ENCODE measurements at regions not wholly inside any gene's neighbourhood (a gene's known extent, or its start where the extent isn't known, plus 50 kb on each side); places are given as distances from the start of the nearest gene placed in this dataset.
"Not testable (repeated sequence)": the region's sequence is repeated elsewhere in the genome, so short reads cannot be mapped to it uniquely, and the experiment has no call there.

- no peak for DNase-seq (ENCODE audit: low read depth in 4 of 4, low spot score in 3 of 4)
Observed at GRCh38 chr3:76501315-76501714, 538.6 kb upstream of the ROBO2 start.

GRCh38 chr3:76502076-76502475 is 537.8 kb upstream of the ROBO2 start:
- DNase-seq (ENCODE audit: low read depth in 4 of 4, low spot score in 3 of 4) = no peak

GRCh38 chr3:76505202-76505845 is 534.6 kb upstream of the ROBO2 start:
- DNase-seq (ENCODE audit: low read depth in 4 of 4, low spot score in 3 of 4) = no peak

- DNase-seq (ENCODE audit: low read depth in 4 of 4, low spot score in 3 of 4) = no peak
Observed at GRCh38 chr3:76509179-76509830, 530.6 kb upstream of the ROBO2 start.

- no peak for DNase-seq (ENCODE audit: low read depth in 4 of 4, low spot score in 3 of 4)
Observed at GRCh38 chr3:76514836-76515235, 525.1 kb upstream of the ROBO2 start.

- DNase-seq (ENCODE audit: low read depth in 4 of 4, low spot score in 3 of 4) = no peak
Observed at GRCh38 chr3:76523337-76523736, 516.6 kb upstream of the ROBO2 start.

GRCh38 chr3:76525726-76526125 is 514.2 kb upstream of the ROBO2 start:
- no peak for DNase-seq (ENCODE audit: low read depth in 4 of 4, low spot score in 3 of 4)

- no peak for DNase-seq (ENCODE audit: low read depth in 4 of 4, low spot score in 3 of 4)
Observed at GRCh38 chr3:76527773-76528172, 512.1 kb upstream of the ROBO2 start.

- DNase-seq (ENCODE audit: low read depth in 4 of 4, low spot score in 3 of 4) = no peak
Observed at GRCh38 chr3:76532158-76532822, 507.6 kb upstream of the ROBO2 start.

- not testable (repeated sequence) for DNase-seq (ENCODE audit: low read depth in 4 of 4, low spot score in 3 of 4)
Observed at GRCh38 chr3:76533710-76534109, 506.2 kb upstream of the ROBO2 start.

- DNase-seq (ENCODE audit: low read depth in 4 of 4, low spot score in 3 of 4) = not testable (repeated sequence)
Observed at GRCh38 chr3:76537857-76538256, 502.0 kb upstream of the ROBO2 start.

- DNase-seq (ENCODE audit: low read depth in 4 of 4, low spot score in 3 of 4) = no peak
Observed at GRCh38 chr3:76547674-76548073, 492.2 kb upstream of the ROBO2 start.

GRCh38 chr3:76550522-76551201 is 489.2 kb upstream of the ROBO2 start:
- DNase-seq (ENCODE audit: low read depth in 4 of 4, low spot score in 3 of 4) = no peak

- no peak for DNase-seq (ENCODE audit: low read depth in 4 of 4, low spot score in 3 of 4)
Observed at GRCh38 chr3:76551739-76552138, 488.2 kb upstream of the ROBO2 start.

GRCh38 chr3:76552653-76553052 is 487.2 kb upstream of the ROBO2 start:
- DNase-seq (ENCODE audit: low read depth in 4 of 4, low spot score in 3 of 4) = no peak

GRCh38 chr3:76554707-76555106 is 485.2 kb upstream of the ROBO2 start:
- peak in 3 of 4 donors; percentile 14 to 22 (median 18) for DNase-seq (ENCODE audit: low read depth in 4 of 4, low spot score in 3 of 4)

GRCh38 chr3:76561494-76562236 is 478.2 kb upstream of the ROBO2 start:
- DNase-seq (ENCODE audit: low read depth in 4 of 4, low spot score in 3 of 4) = no peak

- no peak for DNase-seq (ENCODE audit: low read depth in 4 of 4, low spot score in 3 of 4)
Observed at GRCh38 chr3:76565496-76566210, 474.2 kb upstream of the ROBO2 start.

GRCh38 chr3:76566211-76566534 is 473.7 kb upstream of the ROBO2 start:
- DNase-seq (ENCODE audit: low read depth in 4 of 4, low spot score in 3 of 4) = no peak

GRCh38 chr3:76566904-76567303 is 473.0 kb upstream of the ROBO2 start:
- no peak for DNase-seq (ENCODE audit: low read depth in 4 of 4, low spot score in 3 of 4)
